H1 (cell line): ENCODE measurements at regions not wholly inside any gene's neighbourhood (a gene's known extent, or its start where the extent isn't known, plus 50 kb on each side); places are given as distances from the start of the nearest gene placed in this dataset.

Experiments
- BCL11A ChIP-seq, 2 experiments: IDR thresholded peaks; one replicate each; pipeline ENCODE4 v1.6.1; 2011; ENCODE audit warnings: low read depth in 2 of 2, low read length in 2 of 2, mild to moderate bottlenecking in 2 of 2
- BRCA1 ChIP-seq: IDR thresholded peaks from 2 replicates; pipeline ENCODE4 v1.6.1; 2012; ENCODE audit warnings: low read depth, low read length, improper control_type of control experiment
- CREB1 ChIP-seq: IDR thresholded peaks from 2 replicates; pipeline ENCODE4 v1.6.1; 2012; ENCODE audit warnings: inconsistent platforms
- FOSL1 ChIP-seq: IDR thresholded peaks from 2 replicates; pipeline ENCODE4 v1.6.1; 2011; ENCODE audit warnings: mild to moderate bottlenecking, low read depth, low read length, moderate library complexity; ENCODE audit not compliant: insufficient read depth
- GTF2F1 ChIP-seq: IDR thresholded peaks from 2 replicates; pipeline ENCODE4 v1.6.1; 2012; ENCODE audit warnings: low read depth, low read length, improper control_type of control experiment, borderline replicate concordance
- HDAC2 ChIP-seq, 2 experiments: fragments of 300-600 bp in 1 of 2; sonication (generic) in 1 of 2; IDR thresholded peaks; 2 replicates each; pipeline ENCODE4 v1.6.1; 2011 to 2012; ENCODE audit warnings: low read depth in 2 of 2, low read length in 2 of 2, mild to moderate bottlenecking in 2 of 2, moderate library complexity in 2 of 2, borderline replicate concordance in 1 of 2, inconsistent platforms in 1 of 2
- POLR2AphosphoS5 ChIP-seq: IDR thresholded peaks from 2 replicates; pipeline ENCODE4 v1.6.1; 2011; ENCODE audit warnings: low read depth, low read length
- RFX5 ChIP-seq: IDR thresholded peaks from 2 replicates; pipeline ENCODE4 v1.6.1; 2011; ENCODE audit warnings: low read depth, low read length, improper control_type of control experiment, borderline replicate concordance
- SIN3A ChIP-seq, 2 experiments: IDR thresholded peaks in 1 of 2; conservative IDR thresholded peaks in 1 of 2; 2 replicates each; pipeline ENCODE4 v1.6.1; 2011 to 2012; ENCODE audit warnings: low read length in 2 of 2, improper control_type of control experiment in 1 of 2, low read depth in 1 of 2, mild to moderate bottlenecking in 1 of 2
- SP1 ChIP-seq: IDR thresholded peaks from 2 replicates; pipeline ENCODE4 v1.6.1; 2011; ENCODE audit warnings: low read depth, low read length
- SUZ12 ChIP-seq: fragments of 200-600 bp; sonication (generic); IDR thresholded peaks from 2 replicates; pipeline ENCODE4 v1.6.1; 2012; ENCODE audit warnings: mild to moderate bottlenecking, inconsistent platforms, low read length, moderate library complexity, mixed read lengths
- TF ChIP-seq, protein P1 (sequence below), 3 experiments: IDR thresholded peaks; 1 replicate in 2 of 3; 2 replicates in 1 of 3; pipeline versions ENCODE4 v1.5.1 to v1.6.1; 2011; ENCODE audit warnings: low read length in 3 of 3, mild to moderate bottlenecking in 3 of 3, inconsistent platforms in 2 of 3, low read depth in 1 of 3, moderate library complexity in 1 of 3; ENCODE audit not compliant: insufficient read depth in 1 of 3; ENCODE audit errors: control extremely low read depth in 1 of 3
- TF ChIP-seq, protein P2 (sequence below): IDR thresholded peaks from 2 replicates; pipeline ENCODE4 v1.6.1; 2011; ENCODE audit warnings: low read depth, mild to moderate bottlenecking, low read length; ENCODE audit not compliant: insufficient read depth

DNA sequence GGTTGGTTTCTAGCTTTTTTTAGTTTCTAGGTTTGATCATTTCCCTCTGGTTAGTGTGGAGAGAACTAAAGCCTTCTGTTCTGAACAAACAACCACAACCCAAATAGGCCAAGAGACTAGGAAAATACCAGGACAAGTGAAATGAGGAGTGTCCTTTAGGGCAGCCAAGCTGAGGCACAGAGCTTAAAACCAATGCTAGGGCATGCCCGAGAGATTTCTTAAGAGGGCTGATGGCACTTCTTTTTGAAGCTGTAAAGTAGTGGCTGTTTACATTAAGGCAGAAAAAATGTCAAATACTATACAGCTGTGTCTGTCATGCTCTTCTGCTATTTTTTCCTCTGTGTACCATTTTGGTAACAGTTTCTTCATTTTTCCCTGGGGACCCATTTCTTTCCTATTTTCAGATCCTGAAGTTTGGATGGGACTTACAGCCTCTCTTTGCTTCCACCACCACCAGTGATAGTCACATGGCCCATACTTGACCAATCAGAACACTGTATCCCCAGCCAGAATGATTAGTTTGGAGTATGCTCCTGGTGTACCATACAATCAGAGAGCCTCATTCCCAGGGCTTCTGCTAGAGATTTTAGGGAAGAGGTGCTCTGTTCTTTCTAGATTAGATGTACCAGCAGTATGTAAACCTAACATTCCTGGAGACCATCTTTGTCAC, 154.4 kb downstream of the BMP2 start:
- no peak for TF ChIP-seq SIN3A (conservative IDR thresholded peaks at IDR 0.05 in 1 of 2, IDR thresholded peaks at IDR 0.05 in 1 of 2; ENCODE audit: low read depth in 1 of 2, low read length in 2 of 2)
- TF ChIP-seq, protein P1, sequence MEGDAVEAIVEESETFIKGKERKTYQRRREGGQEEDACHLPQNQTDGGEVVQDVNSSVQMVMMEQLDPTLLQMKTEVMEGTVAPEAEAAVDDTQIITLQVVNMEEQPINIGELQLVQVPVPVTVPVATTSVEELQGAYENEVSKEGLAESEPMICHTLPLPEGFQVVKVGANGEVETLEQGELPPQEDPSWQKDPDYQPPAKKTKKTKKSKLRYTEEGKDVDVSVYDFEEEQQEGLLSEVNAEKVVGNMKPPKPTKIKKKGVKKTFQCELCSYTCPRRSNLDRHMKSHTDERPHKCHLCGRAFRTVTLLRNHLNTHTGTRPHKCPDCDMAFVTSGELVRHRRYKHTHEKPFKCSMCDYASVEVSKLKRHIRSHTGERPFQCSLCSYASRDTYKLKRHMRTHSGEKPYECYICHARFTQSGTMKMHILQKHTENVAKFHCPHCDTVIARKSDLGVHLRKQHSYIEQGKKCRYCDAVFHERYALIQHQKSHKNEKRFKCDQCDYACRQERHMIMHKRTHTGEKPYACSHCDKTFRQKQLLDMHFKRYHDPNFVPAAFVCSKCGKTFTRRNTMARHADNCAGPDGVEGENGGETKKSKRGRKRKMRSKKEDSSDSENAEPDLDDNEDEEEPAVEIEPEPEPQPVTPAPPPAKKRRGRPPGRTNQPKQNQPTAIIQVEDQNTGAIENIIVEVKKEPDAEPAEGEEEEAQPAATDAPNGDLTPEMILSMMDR (IDR thresholded peaks at IDR 0.05; ENCODE audit: control extremely low read depth in 1 of 3, insufficient read depth in 1 of 3, low read depth in 1 of 3, low read length in 3 of 3): no peak
- TF ChIP-seq SUZ12: no peak
- TF ChIP-seq CREB1: no peak
- TF ChIP-seq POLR2AphosphoS5: no peak
- TF ChIP-seq BRCA1: no peak
- TF ChIP-seq, protein P2, sequence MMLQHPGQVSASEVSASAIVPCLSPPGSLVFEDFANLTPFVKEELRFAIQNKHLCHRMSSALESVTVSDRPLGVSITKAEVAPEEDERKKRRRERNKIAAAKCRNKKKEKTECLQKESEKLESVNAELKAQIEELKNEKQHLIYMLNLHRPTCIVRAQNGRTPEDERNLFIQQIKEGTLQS: no peak
- TF ChIP-seq SP1: no peak
- no peak for TF ChIP-seq RFX5
- no peak for TF ChIP-seq FOSL1
- no peak for TF ChIP-seq BCL11A (IDR thresholded peaks at IDR 0.05; ENCODE audit: low read depth in 2 of 2, low read length in 2 of 2)
- no peak for TF ChIP-seq HDAC2 (IDR thresholded peaks at IDR 0.05; ENCODE audit: borderline replicate concordance in 1 of 2, low read depth in 2 of 2, low read length in 2 of 2)
- TF ChIP-seq GTF2F1: no peak
